SU-DHL-6 (cell line): ENCODE measurements at regions not wholly inside any gene's neighbourhood (a gene's known extent, or its start where the extent isn't known, plus 50 kb on each side); places are given as distances from the start of the nearest gene placed in this dataset.

Source experiments
- H2AFZ ChIP-seq: fragments of 200-600 bp; sonication (generic); 2 replicates; pipeline ENCODE4 v1.6.1; 2014; ENCODE audit warnings: low read depth, mild to moderate bottlenecking, moderate library complexity, mixed read lengths, antibody characterized with exemption, low read length; ENCODE audit not compliant: severe bottlenecking
- H3F3A ChIP-seq: fragments of 200-600 bp; shearing (Covaris generic); 2 replicates; pipeline ENCODE4 v1.6.0; 2016; ENCODE audit warnings: antibody characterized with exemption, mild to moderate bottlenecking; ENCODE audit not compliant: insufficient read depth
- H3K27ac ChIP-seq: fragments of 200-600 bp; sonication (generic); 2 replicates; pipeline ENCODE4 v1.5.1; 2016; ENCODE audit warnings: low read depth, mild to moderate bottlenecking, low read length, moderate library complexity, mixed read lengths
- H3K27me3 ChIP-seq: fragments of 200-600 bp; sonication (generic), shearing (Covaris generic); 2 replicates; pipeline ENCODE4 v1.6.0; 2014; ENCODE audit warnings: mild to moderate bottlenecking, low read length
- H3K36me3 ChIP-seq: fragments of 200-600 bp; sonication (generic); 2 replicates; pipeline ENCODE4 v1.6.1; 2014; ENCODE audit warnings: mild to moderate bottlenecking, low read length, mixed read lengths
- H3K4me2 ChIP-seq: fragments of 300-600, 200-600 bp; shearing (Covaris generic), sonication (generic); 2 replicates; pipeline ENCODE4 v1.6.0; 2014; ENCODE audit warnings: low read length, low read depth, mild to moderate bottlenecking; ENCODE audit not compliant: poor library complexity, severe bottlenecking
- H3K4me3 ChIP-seq: fragments of 200-600 bp; sonication (generic); 2 replicates; pipeline ENCODE4 v1.5.1; 2014; ENCODE audit warnings: antibody characterized with exemption, low read length, mild to moderate bottlenecking, mixed read lengths; ENCODE audit not compliant: insufficient read depth, poor library complexity, severe bottlenecking
- H3K79me2 ChIP-seq: fragments of 200-600 bp; sonication (generic); 2 replicates; pipeline ENCODE4 v1.6.1; 2014; ENCODE audit warnings: mild to moderate bottlenecking, low read length, moderate library complexity; ENCODE audit not compliant: insufficient read depth
- H3K9ac ChIP-seq: fragments of 200-600 bp; sonication (generic); 2 replicates; pipeline ENCODE4 v1.7.0; 2014; ENCODE audit warnings: mild to moderate bottlenecking, low read length
- H3K9me2 ChIP-seq: fragments of 200-600 bp; sonication (generic); replicated peaks from 2 replicates; pipeline ENCODE4 v1.6.1; 2014; ENCODE audit warnings: low read length; ENCODE audit not compliant: insufficient read depth
- H3K9me3 ChIP-seq: fragments of 200-600 bp; sonication (generic); 2 replicates; pipeline ENCODE4 v1.6.1; 2014; ENCODE audit warnings: low read length, mixed read lengths; ENCODE audit not compliant: insufficient read depth
- H4K20me1 ChIP-seq: fragments of 200-600 bp; sonication (generic); 2 replicates; pipeline ENCODE4 v1.6.1; 2014; ENCODE audit warnings: low read depth, mild to moderate bottlenecking, antibody characterized with exemption, low read length, moderate library complexity, mixed read lengths
- CTCF ChIP-seq: fragments of 200-600 bp; sonication (generic); IDR thresholded peaks from one replicate; pipeline ENCODE4 v1.5.1; 2017; ENCODE audit warnings: antibody characterized with exemption, mild to moderate bottlenecking, low read length, moderate library complexity; ENCODE audit not compliant: insufficient read depth, poor library complexity, severe bottlenecking
- EZH2phosphoT487 ChIP-seq: fragments of 200-600 bp; sonication (generic), shearing (Covaris generic); conservative IDR thresholded peaks from 2 replicates; pipeline ENCODE4 v1.6.1; 2018; ENCODE audit warnings: mild to moderate bottlenecking, antibody characterized with exemption, low read length, moderate library complexity, mixed read lengths

- Histone ChIP-seq H3K79me2 (no peaks in the 10 kb centered on the region), H3K9ac (no peak overlapping the region), H3K36me3 (no peaks in the 10 kb centered on the region), H3K4me3 (no peak overlapping the region), H3K4me2 (no peak overlapping the region), H2AFZ (no peak overlapping the region), H3F3A (no peaks in the 10 kb centered on the region), H3K27me3 (no peaks in the 10 kb centered on the region), H3K9me2 (no peaks in the 10 kb centered on the region), H4K20me1 (no peaks in the 10 kb centered on the region), H3K27ac (no peak overlapping the region), H3K9me3 (no peaks in the 10 kb centered on the region)
- TF ChIP-seq CTCF, result no peak
- TF ChIP-seq EZH2phosphoT487, result no peak
These were observed 161.2 kb upstream of the LRP1B start for GRCh38 chr2:142291969-142292368.

GRCh38 chr2:142290931-142291330 is 160.1 kb upstream of the LRP1B start:
- Histone ChIP-seq H2AFZ (no peak overlapping the region), H3K4me3 (no peak overlapping the region), H3K79me2 (no peaks in the 10 kb centered on the region), H3K4me2 (no peak overlapping the region), H4K20me1 (no peaks in the 10 kb centered on the region), H3K36me3 (no peaks in the 10 kb centered on the region), H3K27ac (no peak overlapping the region), H3F3A (no peaks in the 10 kb centered on the region), H3K9me2 (no peaks in the 10 kb centered on the region), H3K9ac (no peak overlapping the region), H3K27me3 (no peaks in the 10 kb centered on the region), H3K9me3 (no peaks in the 10 kb centered on the region)
- TF ChIP-seq EZH2phosphoT487, result no peak
- TF ChIP-seq CTCF, result no peak

- no peaks in the 10 kb centered on the region for H3K27me3 ChIP-seq
- no peak overlapping the region for H3K27ac ChIP-seq
- H3K36me3 ChIP-seq, result no peaks in the 10 kb centered on the region
- H3K4me3 ChIP-seq, result no peak overlapping the region
- H4K20me1 ChIP-seq, result no peaks in the 10 kb centered on the region
- H3K79me2 ChIP-seq, result no peaks in the 10 kb centered on the region
- H3K9me2 ChIP-seq, result no peaks in the 10 kb centered on the region
- H3F3A ChIP-seq, result no peaks in the 10 kb centered on the region
- TF ChIP-seq EZH2phosphoT487, result no peak
- peak; percentile 59 for TF ChIP-seq CTCF
- no peak overlapping the region for H3K4me2 ChIP-seq
- no peak overlapping the region for H2AFZ ChIP-seq
- no peak overlapping the region for H3K9ac ChIP-seq
- no peaks in the 10 kb centered on the region for H3K9me3 ChIP-seq
These were observed 155.8 kb upstream of the LRP1B start for GRCh38 chr2:142286618-142287017.
